AG04449 (cell line): ENCODE measurements at regions not wholly inside any gene's neighbourhood (a gene's known extent, or its start where the extent isn't known, plus 50 kb on each side); places are given as distances from the start of the nearest gene placed in this dataset.

Source experiments
- CTCF ChIA-PET: fragments of 350-600 bp; formaldehyde crosslinking; extraction: SDS; loops from one replicate; lab custom pipeline; 2021; ENCODE audit warnings: antibody characterized with exemption; lab: Yijun Ruan, JAX
- POLR2A ChIA-PET: fragments of 400-600, 350-600 bp; formaldehyde crosslinking; extraction: SDS; loops from one replicate; lab custom pipeline; 2020; ENCODE audit warnings: antibody characterized with exemption, inconsistent platforms; lab: Yijun Ruan, JAX
- DNase-seq: peaks from one replicate; pipeline ENCODE4 v3.0.0-alpha.2; 2010; ENCODE audit warnings: low read depth, low spot score
- H3K4me3 ChIP-seq: 2 replicates; pipeline ENCODE4 v1.5.1; 2011; ENCODE audit warnings: low read depth, mild to moderate bottlenecking, control low read depth, low read length
- CTCF ChIP-seq: IDR thresholded peaks from one replicate; pipeline ENCODE4 v1.5.1; 2011; ENCODE audit warnings: mild to moderate bottlenecking, moderate library complexity, low read length, control low read depth, inconsistent platforms; ENCODE audit not compliant: insufficient read depth; ENCODE audit errors: missing control alignments

GRCh38 chr4:170391066-170391740 lies 301.4 kb upstream of the AADAT start:
- no peak for TF ChIP-seq CTCF
- ChIA-PET POLR2A (interaction anchor here (0.7 to 1.3 kb wide), 3 partner anchors 9 to 132 kb away, joined by 3 to 11 read pairs (median 6); no protein-coding TSS in a partner anchor), CTCF (interaction anchor here (0.9 kb wide), 1 partner anchor 9 kb away, joined by 6 read pairs; no protein-coding TSS in a partner anchor)
- peak; percentile 93 for DNase-seq
- no peak overlapping the region for H3K4me3 ChIP-seq

DNA sequence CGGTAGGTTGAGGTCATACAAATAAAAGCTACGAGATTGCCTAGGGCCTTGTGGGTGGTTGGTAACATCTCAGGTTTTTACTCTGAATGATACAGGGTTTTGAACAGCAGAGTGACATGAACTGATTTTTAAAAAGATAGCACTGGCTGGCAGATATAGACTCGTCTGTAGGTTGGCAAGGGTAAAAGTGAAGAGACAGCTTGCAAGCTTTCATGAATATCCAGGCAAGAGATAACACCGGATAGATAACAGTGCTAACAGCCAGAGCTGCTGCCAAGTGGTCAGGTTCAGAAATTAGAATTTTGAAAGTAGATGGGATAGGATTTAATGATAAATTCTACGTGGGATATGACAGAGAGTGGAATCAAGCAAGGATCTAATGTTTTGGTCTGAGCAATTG lies 299.7 kb upstream of the AADAT start:
- ChIA-PET POLR2A (no interaction called here), CTCF (interaction anchor here (0.7 to 1.1 kb wide), 2 partner anchors 10 to 130 kb away, joined by 3 read pairs; no protein-coding TSS in a partner anchor)
- DNase-seq, result no peak
- H3K4me3 ChIP-seq, result no peak overlapping the region
- no peak for TF ChIP-seq CTCF

DNA sequence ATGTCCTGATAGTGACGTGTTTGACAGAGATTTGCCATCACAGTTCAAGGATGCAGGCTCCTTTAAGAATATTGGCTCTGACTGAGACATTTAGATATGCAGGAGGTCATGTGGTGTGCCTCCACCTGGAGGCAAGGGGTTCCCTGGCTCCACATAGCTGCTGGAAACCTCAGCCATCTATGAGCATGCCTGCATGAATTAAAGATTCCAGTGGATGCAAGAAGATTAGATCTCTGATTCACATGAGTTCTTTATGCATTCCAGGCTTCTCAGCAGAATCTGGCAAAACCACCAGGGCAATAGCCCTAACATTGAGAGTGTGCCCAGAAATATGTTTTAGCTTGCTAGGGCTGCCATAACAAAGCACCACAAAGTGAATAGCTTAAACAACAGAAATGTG lies 298.5 kb upstream of the AADAT start:
- TF ChIP-seq CTCF, result no peak
- ChIA-PET POLR2A (interaction anchor here (1.0 kb wide), 1 partner anchor 35 kb away, joined by 6 read pairs; no protein-coding TSS in a partner anchor), CTCF (no interaction called here)
- peak; percentile 81 for DNase-seq
- H3K4me3 ChIP-seq, result no peak overlapping the region

- peak overlapping the region; percentile 4; the same call in 1 of the 2 replicates for H3K4me3 ChIP-seq
- TF ChIP-seq CTCF, result no peak
- ChIA-PET POLR2A (interaction anchor here (1.5 kb wide), 1 partner anchor 36 kb away, joined by 5 read pairs; no protein-coding TSS in a partner anchor), CTCF (no interaction called here)
- DNase-seq, result peak; percentile 91
Observed at GRCh38 chr4:170386971-170387370, 297.2 kb upstream of the AADAT start.

GRCh38 chr4:170386511-170386910 lies 296.8 kb upstream of the AADAT start:
- ChIA-PET CTCF (no interaction called here), POLR2A (interaction anchor here (1.5 kb wide), 1 partner anchor 37 kb away, joined by 5 read pairs; no protein-coding TSS in a partner anchor)
- no peak for DNase-seq
- H3K4me3 ChIP-seq, result no peak overlapping the region; the same call in 1 of the 2 replicates
- no peak for TF ChIP-seq CTCF

DNA sequence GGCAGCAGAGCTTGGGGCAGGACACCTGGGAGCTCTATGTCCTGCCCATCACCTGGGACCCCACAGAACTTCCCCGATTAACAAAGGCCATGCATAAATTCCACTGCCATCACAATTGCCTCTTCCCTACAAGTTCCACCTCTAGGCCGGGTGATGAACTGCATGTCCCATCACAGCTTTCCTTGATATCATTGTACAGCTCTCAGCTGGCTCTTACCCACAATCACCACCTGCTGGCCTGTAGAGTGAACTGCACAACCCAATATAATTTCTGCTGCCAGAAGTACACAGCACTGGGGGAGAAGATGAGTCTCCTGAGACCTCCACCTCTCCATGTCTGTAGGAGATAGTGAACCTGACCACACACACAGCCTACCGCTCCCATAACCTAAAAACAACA lies 285.0 kb upstream of the AADAT start:
- no peak for DNase-seq
- no peak overlapping the region for H3K4me3 ChIP-seq
- peak; percentile 11 for TF ChIP-seq CTCF
- ChIA-PET POLR2A (no interaction called here), CTCF (no interaction called here)
